HCT116 (cell line): ENCODE measurements at regions not wholly inside any gene's neighbourhood (a gene's known extent, or its start where the extent isn't known, plus 50 kb on each side); places are given as distances from the start of the nearest gene placed in this dataset.
"Not testable (repeated sequence)": the region's sequence is repeated elsewhere in the genome, so short reads cannot be mapped to it uniquely, and the experiment has no call there.

Experiments used
- CEBPB ChIP-seq: IDR thresholded peaks from 2 replicates; pipeline ENCODE4 v1.6.1; 2012; ENCODE audit warnings: low read depth
- EGR1 ChIP-seq: IDR thresholded peaks from 2 replicates; pipeline ENCODE4 v1.6.1; 2012; ENCODE audit warnings: low read depth
- POLR2A ChIP-seq: IDR thresholded peaks from 2 replicates; pipeline ENCODE4 v1.7.0; 2011; ENCODE audit warnings: borderline replicate concordance; ENCODE audit not compliant: insufficient read depth, insufficient read length; ENCODE audit errors: extremely low read depth
- POLR2AphosphoS5 ChIP-seq: IDR thresholded peaks from 2 replicates; pipeline ENCODE4 v1.6.1; 2011; ENCODE audit warnings: mild to moderate bottlenecking, low read depth, low read length, moderate library complexity
- RAD21 ChIP-seq: IDR thresholded peaks from 2 replicates; pipeline ENCODE4 v1.6.1; 2012; ENCODE audit warnings: low read depth, mild to moderate bottlenecking
- TCF7L2 ChIP-seq: IDR thresholded peaks from 2 replicates; pipeline ENCODE4 v1.7.0; 2011; ENCODE audit warnings: borderline replicate concordance, inconsistent platforms; ENCODE audit not compliant: insufficient read depth, insufficient read length; ENCODE audit errors: extremely low read depth
- TF ChIP-seq, protein P1 (sequence below), 3 experiments: fragments of 200-600 bp in 1 of 3; sonication (generic) in 1 of 3; IDR thresholded peaks in 2 of 3; conservative IDR thresholded peaks in 1 of 3; 2 replicates each; pipeline ENCODE4 v1.5.1; 2012 to 2017; ENCODE audit warnings: low read depth in 2 of 3, low read length in 2 of 3, antibody characterized with exemption in 1 of 3, borderline replicate concordance in 1 of 3, control low read depth in 1 of 3, mild to moderate bottlenecking in 1 of 3, mixed read lengths in 1 of 3, mixed run types in 1 of 3, moderate library complexity in 1 of 3; ENCODE audit not compliant: insufficient read depth in 1 of 3
- TF ChIP-seq, protein P2 (sequence below): IDR thresholded peaks from 2 replicates; pipeline ENCODE4 v1.6.1; 2012

DNA sequence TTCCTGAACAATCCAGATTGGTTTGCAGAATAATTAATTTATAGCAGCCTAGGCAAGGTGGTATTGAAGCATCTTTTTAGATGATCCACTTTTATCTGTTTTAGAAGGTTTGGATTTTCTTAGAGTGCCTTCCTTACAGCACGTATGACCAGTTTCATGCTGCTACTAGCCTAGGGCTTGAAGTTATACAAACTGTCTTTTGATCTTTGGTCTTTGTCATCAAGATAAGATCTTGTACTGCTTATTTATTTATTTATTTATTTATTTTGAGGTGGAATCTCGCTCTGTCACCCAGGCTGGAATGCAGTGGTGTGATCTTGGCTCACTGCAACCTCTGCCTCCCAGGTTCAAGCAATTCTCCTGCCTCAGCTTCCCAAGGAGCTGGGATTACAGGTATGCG, 68.5 kb upstream of the TGM3 start:
- TF ChIP-seq TCF7L2, RAD21, EGR1, CEBPB, POLR2AphosphoS5, POLR2A: not testable (repeated sequence)
- TF ChIP-seq, protein P1, sequence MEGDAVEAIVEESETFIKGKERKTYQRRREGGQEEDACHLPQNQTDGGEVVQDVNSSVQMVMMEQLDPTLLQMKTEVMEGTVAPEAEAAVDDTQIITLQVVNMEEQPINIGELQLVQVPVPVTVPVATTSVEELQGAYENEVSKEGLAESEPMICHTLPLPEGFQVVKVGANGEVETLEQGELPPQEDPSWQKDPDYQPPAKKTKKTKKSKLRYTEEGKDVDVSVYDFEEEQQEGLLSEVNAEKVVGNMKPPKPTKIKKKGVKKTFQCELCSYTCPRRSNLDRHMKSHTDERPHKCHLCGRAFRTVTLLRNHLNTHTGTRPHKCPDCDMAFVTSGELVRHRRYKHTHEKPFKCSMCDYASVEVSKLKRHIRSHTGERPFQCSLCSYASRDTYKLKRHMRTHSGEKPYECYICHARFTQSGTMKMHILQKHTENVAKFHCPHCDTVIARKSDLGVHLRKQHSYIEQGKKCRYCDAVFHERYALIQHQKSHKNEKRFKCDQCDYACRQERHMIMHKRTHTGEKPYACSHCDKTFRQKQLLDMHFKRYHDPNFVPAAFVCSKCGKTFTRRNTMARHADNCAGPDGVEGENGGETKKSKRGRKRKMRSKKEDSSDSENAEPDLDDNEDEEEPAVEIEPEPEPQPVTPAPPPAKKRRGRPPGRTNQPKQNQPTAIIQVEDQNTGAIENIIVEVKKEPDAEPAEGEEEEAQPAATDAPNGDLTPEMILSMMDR (IDR thresholded peaks at IDR 0.05 in 2 of 3, conservative IDR thresholded peaks at IDR 0.05 in 1 of 3; ENCODE audit: borderline replicate concordance in 1 of 3, insufficient read depth in 1 of 3, low read depth in 2 of 3, low read length in 2 of 3): not testable (repeated sequence)
- TF ChIP-seq, protein P2, sequence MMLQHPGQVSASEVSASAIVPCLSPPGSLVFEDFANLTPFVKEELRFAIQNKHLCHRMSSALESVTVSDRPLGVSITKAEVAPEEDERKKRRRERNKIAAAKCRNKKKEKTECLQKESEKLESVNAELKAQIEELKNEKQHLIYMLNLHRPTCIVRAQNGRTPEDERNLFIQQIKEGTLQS: not testable (repeated sequence)
